Activated T-helper 1 cell treated with anti-CD3 and anti-CD28 coated beads, Interleukin-12 subunit alpha, Interleukin-12 subunit beta, Interleukin-2, Interleukin-4 antibody, amounts not matched to agents 30 ng/mL and 10 ng/mL and 1 ng/mL, durations not matched to agents 14 hours and 24 hours and 36 hours (primary cell): ENCODE measurements at regions not wholly inside any gene's neighbourhood (a gene's known extent, or its start where the extent isn't known, plus 50 kb on each side); places are given as distances from the start of the nearest gene placed in this dataset.

ENCODE experiments used
- DNase-seq: peaks from one replicate; pipeline ENCODE4 v3.0.0; 2021; ENCODE audit warnings: low spot score
- H3K27ac Mint-ChIP-seq: one replicate; pipeline ENCODE4 v1.8.0; 2021; ENCODE audit warnings: mild to moderate bottlenecking, mixed read lengths
- H3K27me3 Mint-ChIP-seq: one replicate; pipeline ENCODE4 v1.8.0; 2022; ENCODE audit warnings: mild to moderate bottlenecking, moderate library complexity, mixed read lengths; ENCODE audit not compliant: insufficient read depth
- H3K36me3 Mint-ChIP-seq: one replicate; pipeline ENCODE4 v1.8.0; 2021; ENCODE audit warnings: low read depth, mixed read lengths
- H3K4me1 Mint-ChIP-seq: one replicate; pipeline ENCODE4 v1.8.0; 2021; ENCODE audit warnings: low read depth, mixed read lengths
- H3K4me3 Mint-ChIP-seq: one replicate; pipeline ENCODE4 v1.8.0; 2021; ENCODE audit warnings: mild to moderate bottlenecking, moderate library complexity, mixed read lengths
- H3K9me3 Mint-ChIP-seq: one replicate; pipeline ENCODE4 v1.8.0; 2021; ENCODE audit warnings: mixed read lengths
- intact Hi-C: fragments of 100-400 bp; cut with micrococcal nuclease; formaldehyde crosslinking; loops from one replicate; pipeline ENCODE4 v1.15.1; 2024

GRCh38 chr18:5661179-5661578 is 117.4 kb upstream of the EPB41L3 start:
- peaks cover 2% of the 10 kb centered on the region for H3K27me3 Mint-ChIP-seq
- H3K27ac Mint-ChIP-seq: no peak overlapping the region
- no peak overlapping the region for H3K4me3 Mint-ChIP-seq
- intact Hi-C loops: no loop called here
- H3K9me3 Mint-ChIP-seq: no peaks in the 10 kb centered on the region
- no peaks in the 10 kb centered on the region for H3K36me3 Mint-ChIP-seq
- DNase-seq: no peak
- no peaks in the 10 kb centered on the region for H3K4me1 Mint-ChIP-seq

GRCh38 chr18:5653802-5654201 is 110.0 kb upstream of the EPB41L3 start:
- Mint-ChIP-seq H3K27me3 (no peaks in the 10 kb centered on the region), H3K4me3 (no peak overlapping the region), H3K27ac (no peak overlapping the region), H3K9me3 (no peaks in the 10 kb centered on the region), H3K4me1 (no peaks in the 10 kb centered on the region), H3K36me3 (no peaks in the 10 kb centered on the region)
- DNase-seq: no peak
- intact Hi-C loops: no loop called here

GRCh38 chr18:5651736-5652135 is 107.9 kb upstream of the EPB41L3 start:
- intact Hi-C loops: no loop called here
- Mint-ChIP-seq H3K36me3 (no peaks in the 10 kb centered on the region), H3K4me3 (no peak overlapping the region), H3K9me3 (no peaks in the 10 kb centered on the region), H3K27me3 (no peaks in the 10 kb centered on the region), H3K4me1 (no peaks in the 10 kb centered on the region), H3K27ac (no peak overlapping the region)
- no peak for DNase-seq

- no peaks in the 10 kb centered on the region for H3K9me3 Mint-ChIP-seq
- no peak overlapping the region for H3K4me3 Mint-ChIP-seq
- H3K27me3 Mint-ChIP-seq: no peaks in the 10 kb centered on the region
- H3K4me1 Mint-ChIP-seq: no peaks in the 10 kb centered on the region
- no peak for DNase-seq
- no peak overlapping the region for H3K27ac Mint-ChIP-seq
- no peaks in the 10 kb centered on the region for H3K36me3 Mint-ChIP-seq
- intact Hi-C loops: no loop called here
These were observed 105.6 kb upstream of the EPB41L3 start for GRCh38 chr18:5649439-5649838.

GRCh38 chr18:5646739-5647138 is 102.9 kb upstream of the EPB41L3 start:
- intact Hi-C loops: no loop called here

GRCh38 chr18:5643288-5643687 is 99.5 kb upstream of the EPB41L3 start:
- H3K36me3 Mint-ChIP-seq: no peaks in the 10 kb centered on the region
- no peaks in the 10 kb centered on the region for H3K4me1 Mint-ChIP-seq
- H3K27me3 Mint-ChIP-seq: peaks cover 5% of the 10 kb centered on the region
- H3K4me3 Mint-ChIP-seq: no peak overlapping the region
- H3K27ac Mint-ChIP-seq: no peak overlapping the region
- no peak for DNase-seq
- H3K9me3 Mint-ChIP-seq: no peaks in the 10 kb centered on the region
- intact Hi-C loops: no loop called here

More at GRCh38 chr18:5646739-5647138, 102.9 kb upstream of the EPB41L3 start:
- no peak for DNase-seq
- H3K36me3 Mint-ChIP-seq: no peaks in the 10 kb centered on the region
- peaks cover under 1% of the 10 kb centered on the region for H3K27me3 Mint-ChIP-seq
- H3K4me3 Mint-ChIP-seq: no peak overlapping the region
- H3K27ac Mint-ChIP-seq: no peak overlapping the region
- H3K9me3 Mint-ChIP-seq: no peaks in the 10 kb centered on the region
- H3K4me1 Mint-ChIP-seq: no peaks in the 10 kb centered on the region

- no peaks in the 10 kb centered on the region for H3K36me3 Mint-ChIP-seq
- H3K4me3 Mint-ChIP-seq: no peak overlapping the region
- no peaks in the 10 kb centered on the region for H3K9me3 Mint-ChIP-seq
- peaks cover 6% of the 10 kb centered on the region for H3K27me3 Mint-ChIP-seq
- no peaks in the 10 kb centered on the region for H3K4me1 Mint-ChIP-seq
- H3K27ac Mint-ChIP-seq: no peak overlapping the region
- intact Hi-C loops: no loop called here
- DNase-seq: no peak
These were observed 97.1 kb upstream of the EPB41L3 start for GRCh38 chr18:5640939-5641338.

GRCh38 chr18:5639131-5639530 is 95.3 kb upstream of the EPB41L3 start:
- Mint-ChIP-seq H3K4me3 (no peak overlapping the region), H3K36me3 (no peaks in the 10 kb centered on the region), H3K4me1 (no peaks in the 10 kb centered on the region), H3K27ac (no peak overlapping the region), H3K27me3 (peaks cover 15% of the 10 kb centered on the region), H3K9me3 (no peaks in the 10 kb centered on the region)
- intact Hi-C loops: no loop called here
- no peak for DNase-seq

GRCh38 chr18:5632041-5632440 is 88.2 kb upstream of the EPB41L3 start:
- Mint-ChIP-seq H3K9me3 (no peaks in the 10 kb centered on the region), H3K27me3 (peaks cover 33% of the 10 kb centered on the region), H3K4me1 (no peaks in the 10 kb centered on the region), H3K36me3 (peaks cover 2% of the 10 kb centered on the region), H3K27ac (no peak overlapping the region), H3K4me3 (no peak overlapping the region)
- intact Hi-C loops: no loop called here
- no peak for DNase-seq

- no peak for DNase-seq
- no peaks in the 10 kb centered on the region for H3K4me1 Mint-ChIP-seq
- intact Hi-C loops: no loop called here
- H3K27ac Mint-ChIP-seq: no peak overlapping the region
- H3K27me3 Mint-ChIP-seq: peaks cover 33% of the 10 kb centered on the region
- H3K4me3 Mint-ChIP-seq: no peak overlapping the region
- peaks cover 2% of the 10 kb centered on the region for H3K36me3 Mint-ChIP-seq
- no peaks in the 10 kb centered on the region for H3K9me3 Mint-ChIP-seq
These were observed 87.2 kb upstream of the EPB41L3 start for GRCh38 chr18:5630900-5631413.

GRCh38 chr18:5630057-5630899 is 86.5 kb upstream of the EPB41L3 start:
- H3K9me3 Mint-ChIP-seq: no peaks in the 10 kb centered on the region
- H3K27me3 Mint-ChIP-seq: peaks cover 30% of the 10 kb centered on the region
- H3K27ac Mint-ChIP-seq: no peak overlapping the region
- intact Hi-C loops: no loop called here
- peak; percentile 34 for DNase-seq
- peaks cover 2% of the 10 kb centered on the region for H3K36me3 Mint-ChIP-seq
- no peaks in the 10 kb centered on the region for H3K4me1 Mint-ChIP-seq
- peak overlapping the region; percentile 78 for H3K4me3 Mint-ChIP-seq

GRCh38 chr18:5628512-5629255 is 84.9 kb upstream of the EPB41L3 start:
- intact Hi-C loops: loop anchor here (2.0 to 5.0 kb wide), 2 partner anchors 171 to 392 kb away; no protein-coding TSS in a partner anchor

More at GRCh38 chr18:5628512-5629255, 84.9 kb upstream of the EPB41L3 start:
- Mint-ChIP-seq H3K27ac (no peak overlapping the region), H3K4me3 (peak overlapping the region; percentile 78), H3K9me3 (no peaks in the 10 kb centered on the region), H3K27me3 (peaks cover 24% of the 10 kb centered on the region), H3K36me3 (peaks cover 2% of the 10 kb centered on the region), H3K4me1 (no peaks in the 10 kb centered on the region)
- no peak for DNase-seq
